RCC 7860 (cell line): ENCODE measurements at regions not wholly inside any gene's neighbourhood (a gene's known extent, or its start where the extent isn't known, plus 50 kb on each side); places are given as distances from the start of the nearest gene placed in this dataset.

Source experiments
- DNase-seq: peaks from one replicate; pipeline ENCODE4 v3.0.0-alpha.2; 2015; ENCODE audit warnings: low spot score
- FAIRE-seq: peaks from 2 replicates; lab custom pipeline; 2012; peaks lifted over from hg19 to GRCh38; lab: Jason Lieb, UNC

GRCh38 chr4:144202081-144202480, 61.6 kb upstream of the GYPA start:
- FAIRE-seq (no peak), DNase-seq (no peak)

DNA sequence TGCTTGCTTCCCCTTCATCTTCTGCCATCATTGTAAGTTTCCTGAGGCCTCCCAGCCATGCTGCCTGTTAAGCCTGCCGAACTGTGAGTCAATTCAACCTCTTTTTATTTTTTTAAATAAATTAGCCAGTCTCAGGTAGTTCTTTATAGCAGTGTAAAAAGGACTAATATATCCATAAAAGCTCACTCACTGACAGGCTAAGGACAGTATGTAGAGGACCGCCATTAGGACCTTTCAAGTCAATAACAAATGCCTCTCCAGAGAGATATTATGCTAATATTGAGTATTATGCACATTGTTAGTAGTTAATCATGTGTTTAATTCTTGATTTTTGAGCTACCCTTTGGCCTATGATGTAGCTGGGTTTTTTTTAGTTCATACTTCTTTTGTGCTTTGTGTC, 62.6 kb upstream of the GYPA start:
- DNase-seq, result no peak
- no peak for FAIRE-seq

- DNase-seq (no peak), FAIRE-seq (no peak)
These were observed 63.9 kb upstream of the GYPA start for GRCh38 chr4:144204431-144204830.

DNA sequence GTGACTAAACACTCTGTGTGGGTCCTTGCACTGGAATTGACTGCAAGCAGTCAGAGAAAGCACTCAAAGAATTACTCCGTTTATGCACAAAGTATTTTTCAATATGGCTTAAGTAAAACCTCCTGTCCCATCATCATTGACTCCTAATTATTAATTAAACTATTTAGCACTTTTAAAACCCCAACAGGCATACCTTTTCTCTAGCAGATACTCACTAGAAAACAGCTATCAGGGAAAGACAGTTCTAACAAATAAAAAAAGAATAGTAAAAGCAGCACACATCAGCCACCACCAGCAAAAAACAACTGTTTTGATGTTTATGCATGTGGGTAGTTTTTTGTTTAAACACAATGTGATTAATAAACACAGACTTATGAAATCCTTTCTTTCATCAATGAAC, 66.2 kb upstream of the GYPA start:
- no peak for FAIRE-seq
- no peak for DNase-seq

DNA sequence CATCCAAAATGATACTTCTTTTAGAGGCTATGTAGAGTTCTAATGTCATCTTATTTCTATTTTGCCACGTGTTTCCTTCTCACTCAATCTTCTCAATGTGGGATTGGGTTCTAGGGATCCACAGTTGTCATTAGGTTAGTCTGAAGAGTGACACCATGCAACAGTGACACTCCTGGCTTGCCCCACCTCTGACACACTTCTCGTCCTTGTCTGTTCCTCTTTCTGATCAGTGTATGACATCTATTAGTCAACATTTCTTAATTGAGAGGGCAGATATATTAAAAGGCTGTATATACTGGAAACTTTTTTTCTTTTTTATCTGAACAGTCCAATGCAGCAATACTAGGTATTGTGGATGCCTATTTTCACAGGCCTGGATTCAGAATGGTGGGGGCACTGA, 67.6 kb upstream of the GYPA start:
- DNase-seq, result no peak

DNA sequence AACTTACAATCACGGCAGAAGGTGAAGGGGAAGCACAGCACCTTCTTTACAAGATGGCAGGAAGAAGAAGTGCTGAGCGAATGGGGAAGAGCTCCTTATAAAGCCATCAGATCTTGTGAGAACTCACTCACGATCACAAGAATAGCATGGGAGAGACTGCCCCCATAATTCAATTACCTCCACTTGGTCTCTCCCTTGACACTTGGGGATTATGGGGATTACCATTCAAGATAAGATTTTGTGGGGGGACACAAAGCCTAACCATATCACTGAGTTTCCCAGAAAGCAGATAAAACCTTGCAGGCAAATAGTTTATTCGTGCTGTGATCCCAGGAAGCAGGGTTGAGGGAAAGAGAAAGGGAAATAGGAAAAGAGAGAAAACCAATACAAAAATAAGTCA, 69.0 kb upstream of the GYPA start:
- FAIRE-seq, result no peak
- no peak for DNase-seq

More for the DNA sequence above, 67.6 kb upstream of the GYPA start:
- no peak for FAIRE-seq

GRCh38 chr4:144213371-144213770, 72.9 kb upstream of the GYPA start:
- no peak for FAIRE-seq
- no peak for DNase-seq

DNA sequence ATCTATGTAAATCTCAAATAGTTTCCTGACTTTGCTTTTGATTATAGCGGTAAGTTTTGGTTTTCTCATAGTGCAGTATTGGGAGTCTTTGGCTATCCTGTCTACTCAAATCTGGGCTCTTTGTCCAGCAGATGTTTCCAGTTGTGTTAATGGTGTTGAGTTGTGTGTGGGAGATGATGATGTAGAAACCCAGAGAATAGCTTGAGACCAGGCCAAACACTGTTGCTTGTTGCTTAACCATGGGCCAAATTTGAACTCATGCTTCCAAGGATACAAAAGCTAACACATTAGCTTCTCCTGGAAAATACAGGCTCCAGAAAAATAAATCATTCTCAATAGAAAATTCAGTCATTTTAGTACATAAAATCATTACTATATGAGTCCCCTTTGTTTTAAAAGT, 82.6 kb upstream of the GYPA start:
- DNase-seq (no peak), FAIRE-seq (no peak)

DNA sequence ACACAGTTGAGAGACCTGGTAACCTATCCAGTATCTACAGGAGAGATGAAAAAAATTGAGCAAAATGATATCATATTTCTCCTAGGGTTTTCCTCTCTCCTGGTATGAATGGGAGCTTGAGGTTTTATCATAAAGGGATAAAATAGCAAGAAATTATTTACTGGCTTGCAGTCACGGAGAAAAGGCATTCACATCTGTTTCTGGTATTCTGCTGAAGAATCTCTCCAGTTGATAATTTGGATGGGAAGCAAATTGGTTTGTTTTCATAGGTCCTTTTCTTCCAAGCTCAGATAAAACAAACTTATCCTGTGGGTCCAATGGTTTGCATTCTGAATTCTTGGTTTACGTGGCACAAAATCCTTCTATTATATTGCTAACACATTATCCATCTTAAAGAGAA, 83.1 kb upstream of the GYPA start:
- DNase-seq, result no peak
- FAIRE-seq, result no peak

- FAIRE-seq, result no peak
- no peak for DNase-seq
These were observed 118.8 kb upstream of the GYPA start for GRCh38 chr4:144259285-144259684.

DNA sequence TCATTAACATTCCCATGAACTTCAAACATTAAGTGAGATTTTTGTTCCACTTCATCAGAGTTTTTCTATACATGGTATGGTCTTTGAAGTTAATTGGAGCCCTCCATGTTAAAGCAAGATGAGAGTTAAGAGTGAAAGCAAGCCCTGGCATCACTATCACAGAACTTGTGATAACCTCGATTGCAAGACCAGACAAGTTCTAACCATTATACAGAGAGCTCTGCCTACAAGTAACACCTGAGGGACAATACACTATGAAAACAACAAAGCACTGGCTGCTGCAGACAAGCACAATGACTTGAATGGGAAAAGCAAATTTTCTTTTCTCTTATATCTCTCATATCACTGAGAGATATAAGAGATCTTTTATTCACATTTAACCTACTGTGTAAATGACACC, 126.6 kb upstream of the GYPA start:
- no peak for DNase-seq
- FAIRE-seq, result no peak

DNA sequence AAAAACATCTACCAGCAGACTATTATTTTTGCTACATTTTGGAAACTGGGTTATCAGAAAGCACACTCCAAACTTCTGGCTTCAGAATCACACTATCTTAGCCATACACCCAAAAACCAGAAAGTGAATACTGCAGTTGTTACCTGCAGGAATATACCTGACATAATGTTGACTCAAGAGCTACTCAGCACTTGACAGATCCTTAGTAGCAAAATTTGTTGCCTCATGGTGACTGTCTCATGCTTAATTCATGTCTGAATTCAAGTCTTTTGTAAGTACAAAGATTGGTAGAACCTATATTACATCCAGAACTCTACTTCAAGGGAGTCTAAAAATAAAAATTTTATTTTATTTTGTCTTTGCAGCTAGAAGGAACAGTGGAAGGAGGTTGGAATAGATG, 140.2 kb upstream of the GYPA start:
- FAIRE-seq, result no peak
- DNase-seq, result no peak

- FAIRE-seq, result no peak
- no peak for DNase-seq
These were observed 143.0 kb upstream of the GYPA start for GRCh38 chr4:144283526-144283925.

- DNase-seq, result no peak
- no peak for FAIRE-seq
These were observed 143.5 kb upstream of the GYPA start for GRCh38 chr4:144284026-144284425.

- DNase-seq (no peak), FAIRE-seq (no peak)
These were observed 147.7 kb upstream of the GYPA start for GRCh38 chr4:144288011-144288903.

GRCh38 chr4:144289667-144290428, 149.3 kb upstream of the GYPA start:
- DNase-seq (no peak), FAIRE-seq (no peak)

DNA sequence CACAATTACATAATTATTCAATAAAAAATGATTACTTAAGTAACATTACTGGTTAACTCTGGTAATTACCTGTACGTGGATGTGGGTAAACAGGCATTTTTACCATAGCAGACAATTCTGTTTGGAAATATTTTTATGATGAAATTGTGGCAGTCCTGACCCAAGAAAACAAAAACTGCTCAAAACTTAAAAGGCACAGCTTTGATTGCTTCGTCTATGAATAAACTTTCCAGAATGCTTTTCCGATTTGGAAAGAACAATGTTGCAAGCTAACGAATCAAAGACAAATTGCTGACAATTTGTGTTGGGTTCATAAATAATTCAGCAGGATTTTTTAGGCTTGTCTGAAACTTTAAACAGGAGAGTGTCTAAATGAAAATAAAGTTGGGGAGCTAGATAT, 150.6 kb upstream of the GYPA start:
- DNase-seq (no peak), FAIRE-seq (no peak)

GRCh38 chr4:144294211-144294610, 153.7 kb upstream of the GYPA start:
- no peak for DNase-seq
- FAIRE-seq, result no peak

DNA sequence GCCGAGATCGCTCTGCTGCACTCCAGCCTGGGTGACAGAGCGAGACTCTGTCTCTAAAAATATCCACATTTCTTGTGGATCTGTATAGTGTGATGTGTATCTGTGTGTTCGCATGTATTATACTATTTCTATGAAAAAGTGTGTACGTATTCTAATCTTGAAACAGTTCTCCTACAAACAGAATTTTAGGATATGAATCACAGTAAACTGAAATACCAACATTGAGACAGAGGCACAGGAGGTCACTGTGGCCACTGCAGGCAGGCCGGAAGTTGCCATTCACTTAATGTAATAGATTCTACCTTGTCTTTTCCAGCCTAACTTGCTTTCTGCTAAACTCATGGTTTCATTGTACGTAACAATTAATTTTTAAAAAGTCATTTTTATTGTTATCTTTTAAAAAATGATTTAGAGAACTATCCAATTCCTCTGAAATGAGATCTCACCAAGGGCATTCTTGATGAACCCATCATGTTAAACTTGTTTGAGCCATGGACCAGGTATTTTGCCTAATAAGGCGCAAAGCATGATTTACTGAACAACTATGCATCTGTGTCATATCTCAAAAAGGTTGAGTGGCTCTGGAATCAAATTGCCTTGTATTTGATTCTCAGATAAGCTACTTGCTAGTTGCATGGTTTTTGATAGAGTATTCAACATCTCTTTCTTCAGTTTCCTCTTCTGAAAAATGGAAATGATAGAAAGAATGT, 154.9 kb upstream of the GYPA start:
- FAIRE-seq, result no peak

GRCh38 chr4:144296941-144297340, 156.4 kb upstream of the GYPA start:
- FAIRE-seq, result no peak
- DNase-seq, result no peak

More for the DNA sequence above, 154.9 kb upstream of the GYPA start:
- DNase-seq, result no peak

DNA sequence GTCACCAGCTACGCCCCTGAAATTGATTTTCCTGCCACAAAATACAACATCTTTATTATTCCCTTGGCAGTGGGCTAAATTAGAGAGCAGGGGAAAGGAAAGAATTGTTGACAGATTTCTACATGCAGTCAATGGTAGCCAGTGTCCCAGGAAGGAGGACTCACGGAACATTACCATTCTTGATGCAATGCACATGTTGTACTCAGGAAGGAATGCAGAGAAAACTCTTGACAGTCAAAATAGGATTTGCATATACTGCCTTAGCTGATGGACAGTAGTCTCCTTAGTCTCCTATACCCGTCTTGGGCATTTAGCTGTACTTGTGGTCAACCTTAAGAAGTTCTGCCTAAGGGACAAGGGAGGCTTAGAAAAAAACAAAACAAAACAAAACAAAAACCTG, 158.0 kb upstream of the GYPA start:
- DNase-seq (no peak), FAIRE-seq (no peak)

DNA sequence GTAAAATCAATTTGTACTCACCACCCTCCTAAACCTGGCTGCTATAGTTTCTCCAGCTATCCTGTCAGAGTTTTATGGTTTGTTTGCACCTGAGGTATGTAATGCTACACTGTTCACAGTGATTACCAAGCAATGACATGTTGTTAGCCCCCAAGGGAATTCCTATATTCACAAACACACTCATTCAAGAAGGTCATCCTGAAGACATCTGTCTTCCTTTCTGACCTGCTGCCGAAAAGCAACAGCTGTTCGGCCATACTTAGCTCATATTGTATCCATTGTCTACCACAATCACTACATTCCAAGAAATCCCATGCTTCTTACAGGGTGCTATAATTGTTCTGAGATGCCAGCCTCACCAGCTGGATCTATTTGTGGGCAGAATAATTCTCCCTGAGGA, 160.1 kb upstream of the GYPA start:
- FAIRE-seq (no peak), DNase-seq (no peak)
